GM23248 (cell line): ENCODE measurements at regions not wholly inside any gene's neighbourhood (a gene's known extent, or its start where the extent isn't known, plus 50 kb on each side); places are given as distances from the start of the nearest gene placed in this dataset.
A peak's percentile ranks its signal among the peaks of the same experiment; 100 is the strongest.

ENCODE experiments used
- DNase-seq: peaks from one replicate; pipeline ENCODE4 v3.0.0-alpha.2; 2015
- H2AFZ ChIP-seq: fragments of 200-600 bp; sonication (generic); 2 replicates; pipeline ENCODE4 v1.6.1; 2016; ENCODE audit warnings: antibody characterized with exemption
- H3F3A ChIP-seq: fragments of 200-600 bp; sonication (generic); 2 replicates; pipeline ENCODE4 v1.6.1; 2016; ENCODE audit warnings: mild to moderate bottlenecking, antibody characterized with exemption, mixed run types; ENCODE audit not compliant: insufficient read depth
- H3K27ac ChIP-seq: fragments of 200-600 bp; sonication (generic); 2 replicates; pipeline ENCODE4 v1.5.1; 2016; ENCODE audit warnings: mild to moderate bottlenecking
- H3K27me3 ChIP-seq: fragments of 200-600 bp; sonication (generic); replicated peaks from 2 replicates; pipeline ENCODE4 v1.6.1; 2016; ENCODE audit warnings: mild to moderate bottlenecking; ENCODE audit not compliant: insufficient read depth
- H3K36me3 ChIP-seq: fragments of 200-600 bp; sonication (generic); 2 replicates; pipeline ENCODE4 v1.6.1; 2016; ENCODE audit warnings: low read depth, mild to moderate bottlenecking
- H3K4me1 ChIP-seq: fragments of 200-600 bp; sonication (generic); 2 replicates; pipeline ENCODE4 v1.6.1; 2016; ENCODE audit warnings: mild to moderate bottlenecking; ENCODE audit not compliant: insufficient read depth
- H3K4me2 ChIP-seq: fragments of 200-600 bp; sonication (generic); one replicate; pipeline ENCODE4 v1.6.1; 2016; ENCODE audit warnings: mild to moderate bottlenecking; ENCODE audit not compliant: unreplicated experiment
- H3K4me3 ChIP-seq: fragments of 200-600 bp; sonication (generic); 2 replicates; pipeline ENCODE4 v1.5.1; 2016; ENCODE audit warnings: mild to moderate bottlenecking
- H3K79me2 ChIP-seq: fragments of 200-600 bp; sonication (generic); 2 replicates; pipeline ENCODE4 v1.6.1; 2016; ENCODE audit warnings: mild to moderate bottlenecking; ENCODE audit not compliant: insufficient read depth
- H3K9ac ChIP-seq: fragments of 200-600 bp; sonication (generic); 2 replicates; pipeline ENCODE4 v1.6.1; 2016; ENCODE audit warnings: mild to moderate bottlenecking
- H3K9me2 ChIP-seq: fragments of 200-600 bp; sonication (generic); 2 replicates; pipeline ENCODE4 v1.6.1; 2016; ENCODE audit warnings: mixed run types, mild to moderate bottlenecking, moderate library complexity; ENCODE audit not compliant: insufficient read depth
- H3K9me3 ChIP-seq: fragments of 200-600 bp; sonication (generic); one replicate; pipeline ENCODE4 v1.6.1; 2017; ENCODE audit warnings: low read depth
- H4K20me1 ChIP-seq: fragments of 200-600 bp; sonication (generic); 2 replicates; pipeline ENCODE4 v1.6.0; 2016; ENCODE audit not compliant: insufficient read depth
- EZH2 ChIP-seq: fragments of 200-600 bp; sonication (generic); IDR thresholded peaks from 2 replicates; pipeline ENCODE4 v1.6.1; 2018; ENCODE audit warnings: antibody characterized with exemption, mild to moderate bottlenecking; ENCODE audit not compliant: insufficient read depth, poor library complexity, severe bottlenecking
- EZH2phosphoT487 ChIP-seq: fragments of 200-600 bp; sonication (generic); IDR thresholded peaks from 2 replicates; pipeline ENCODE4 v1.6.1; 2018; ENCODE audit warnings: antibody characterized with exemption, moderate library complexity, mild to moderate bottlenecking, low read depth; ENCODE audit not compliant: insufficient read depth
- WGBS, 2 experiments: methylation state at CpG; one replicate each; pipeline ENCODE4 v1.1.6; 2015 to 2017; ENCODE audit warnings: low lambda C conversion rate in 2 of 2, low coverage in 1 of 2; ENCODE audit errors: missing lambda C conversion rate in 2 of 2; 5-methylcytosine and 5-hydroxymethylcytosine counted together
- in situ Hi-C: fragments of 300-500 bp; cut with MboI; formaldehyde crosslinking; loops from 2 replicates; pipeline ENCODE4 v1.15.0; 2020

DNA sequence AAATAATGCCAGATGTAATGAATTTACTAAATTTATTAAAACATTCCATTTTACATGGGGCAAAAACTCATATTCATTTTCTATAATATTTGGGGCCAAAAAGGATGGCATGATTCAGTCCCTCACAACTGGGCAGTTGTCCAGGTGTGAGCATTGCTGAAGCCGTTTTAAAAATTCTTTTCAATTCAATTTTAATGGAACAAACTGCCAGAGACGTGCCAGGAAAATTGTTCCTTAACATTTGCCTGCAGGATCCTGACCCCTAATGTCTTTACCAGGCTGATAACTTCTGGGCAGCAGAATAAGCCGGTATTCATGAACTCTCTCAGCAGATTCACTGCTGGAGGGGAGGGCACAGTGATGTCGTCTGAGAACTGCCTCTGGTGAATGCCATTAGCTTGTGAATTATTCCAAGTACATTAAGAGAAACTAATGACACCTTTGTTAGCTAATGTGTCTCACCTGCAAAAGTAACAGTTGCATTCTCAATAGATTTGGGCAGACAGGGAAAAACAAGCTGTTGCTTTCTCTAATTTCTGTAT, 1445.1 kb upstream of the TENM3 start:
- Histone ChIP-seq H3K4me3 (no peak overlapping the region), H3K79me2 (no peaks in the 10 kb centered on the region), H3K9me3 (no peaks in the 10 kb centered on the region), H3K9ac (no peak overlapping the region), H3K27me3 (no peaks in the 10 kb centered on the region), H2AFZ (no peak overlapping the region), H3K27ac (no peak overlapping the region), H3F3A (no peaks in the 10 kb centered on the region), H3K36me3 (no peaks in the 10 kb centered on the region), H3K4me2 (no peak overlapping the region), H4K20me1 (no peaks in the 10 kb centered on the region), H3K4me1 (no peaks in the 10 kb centered on the region), H3K9me2 (no peaks in the 10 kb centered on the region)
- in situ Hi-C loops = no loop called here
- WGBS, 2 experiments = 2 to 3% methylated on average over 4 of the region's 4 CpGs
- no peak for TF ChIP-seq EZH2phosphoT487
- TF ChIP-seq EZH2 = no peak
- DNase-seq = peak; percentile 4

GRCh38 chr4:180799798-180800197, 1443.4 kb upstream of the TENM3 start:
- Histone ChIP-seq H3K9me2 (no peaks in the 10 kb centered on the region), H3K4me1 (no peaks in the 10 kb centered on the region), H3K79me2 (no peaks in the 10 kb centered on the region), H3K36me3 (no peaks in the 10 kb centered on the region), H3K27ac (no peak overlapping the region), H3K9me3 (no peaks in the 10 kb centered on the region), H3K9ac (no peak overlapping the region), H3K27me3 (no peaks in the 10 kb centered on the region), H3F3A (no peaks in the 10 kb centered on the region), H3K4me2 (no peak overlapping the region), H2AFZ (no peak overlapping the region), H4K20me1 (no peaks in the 10 kb centered on the region), H3K4me3 (no peak overlapping the region)
- in situ Hi-C loops = no loop called here
- 3 to 4% methylated on average over 5 of the region's 5 CpGs for WGBS, 2 experiments
- TF ChIP-seq EZH2 (no peak), EZH2phosphoT487 (no peak)
- DNase-seq = no peak

DNA sequence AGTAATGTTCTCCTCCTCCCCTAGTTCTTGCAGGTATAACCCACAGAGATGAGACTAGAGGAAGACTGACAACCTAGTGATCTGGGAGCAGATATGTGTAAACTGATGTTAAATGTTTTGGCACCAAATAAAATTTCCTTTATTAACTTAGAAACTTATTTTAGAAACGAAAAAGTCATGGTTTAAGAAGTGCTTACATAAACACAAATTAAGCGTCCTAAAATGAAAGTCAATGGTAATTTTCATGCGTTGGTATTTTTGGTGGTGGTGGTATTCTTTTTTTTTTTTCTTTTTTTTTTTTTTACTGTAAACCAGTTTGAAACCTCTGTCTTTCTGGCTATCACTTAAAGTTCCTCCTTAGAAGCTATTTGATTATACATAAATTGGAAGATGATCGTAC, 1438.1 kb upstream of the TENM3 start:
- WGBS, 2 experiments = 44 to 45% methylated on average over 4 of the region's 4 CpGs
- no peaks in the 10 kb centered on the region for H3K9me3 ChIP-seq
- H3K4me2 ChIP-seq = no peak overlapping the region
- no peaks in the 10 kb centered on the region for H3K4me1 ChIP-seq
- no peak overlapping the region for H3K4me3 ChIP-seq
- H3F3A ChIP-seq = no peaks in the 10 kb centered on the region
- TF ChIP-seq EZH2 = no peak
- TF ChIP-seq EZH2phosphoT487 = no peak
- no peak for DNase-seq
- no peaks in the 10 kb centered on the region for H3K79me2 ChIP-seq
- in situ Hi-C loops = no loop called here
- no peak overlapping the region for H2AFZ ChIP-seq
- no peaks in the 10 kb centered on the region for H3K9me2 ChIP-seq
- no peaks in the 10 kb centered on the region for H4K20me1 ChIP-seq
- H3K27ac ChIP-seq = no peak overlapping the region
- H3K36me3 ChIP-seq = no peaks in the 10 kb centered on the region
- no peaks in the 10 kb centered on the region for H3K27me3 ChIP-seq
- no peak overlapping the region for H3K9ac ChIP-seq

- Histone ChIP-seq H4K20me1 (no peaks in the 10 kb centered on the region), H3K36me3 (no peaks in the 10 kb centered on the region), H3K4me1 (no peaks in the 10 kb centered on the region), H3K9me3 (no peaks in the 10 kb centered on the region), H3K79me2 (no peaks in the 10 kb centered on the region), H3F3A (no peaks in the 10 kb centered on the region), H3K9me2 (no peaks in the 10 kb centered on the region), H3K27me3 (no peaks in the 10 kb centered on the region), H3K4me3 (no peak overlapping the region), H3K27ac (no peak overlapping the region), H3K4me2 (no peak overlapping the region), H3K9ac (no peak overlapping the region), H2AFZ (no peak overlapping the region)
- TF ChIP-seq EZH2phosphoT487 = no peak
- TF ChIP-seq EZH2 = no peak
- no peak for DNase-seq
- in situ Hi-C loops = no loop called here
- WGBS, 2 experiments = 16 to 23% methylated on average over 2 of the region's 2 CpGs
Measured at GRCh38 chr4:180808862-180809261, 1434.3 kb upstream of the TENM3 start.

DNA sequence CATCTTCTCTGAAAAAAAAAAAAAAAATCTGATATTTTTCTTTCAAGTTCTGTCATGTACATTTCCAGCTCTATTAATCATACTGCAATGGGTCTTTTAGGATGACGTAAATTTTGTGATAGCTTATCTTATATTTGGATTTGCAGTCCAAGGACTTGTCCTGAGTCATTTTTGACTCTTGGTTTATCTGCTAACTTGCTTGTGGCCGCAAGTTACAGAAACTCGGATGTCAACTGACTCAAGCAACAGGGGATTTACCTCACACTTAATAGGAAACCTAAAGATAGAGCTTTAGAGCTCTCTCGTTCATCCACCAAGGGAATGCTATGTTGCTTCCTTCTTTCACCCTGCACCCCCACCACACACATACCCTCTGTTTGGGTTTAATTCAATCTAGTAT, 1433.8 kb upstream of the TENM3 start:
- Histone ChIP-seq H3K9me3 (no peaks in the 10 kb centered on the region), H3K79me2 (no peaks in the 10 kb centered on the region), H3K27me3 (no peaks in the 10 kb centered on the region), H3K9me2 (no peaks in the 10 kb centered on the region), H2AFZ (no peak overlapping the region), H3K9ac (no peak overlapping the region), H4K20me1 (no peaks in the 10 kb centered on the region), H3K4me2 (no peak overlapping the region), H3K27ac (no peak overlapping the region), H3K4me1 (no peaks in the 10 kb centered on the region), H3K4me3 (no peak overlapping the region), H3K36me3 (no peaks in the 10 kb centered on the region), H3F3A (no peaks in the 10 kb centered on the region)
- 29 to 40% methylated on average over 4 of the region's 4 CpGs for WGBS, 2 experiments
- in situ Hi-C loops = no loop called here
- no peak for DNase-seq
- no peak for TF ChIP-seq EZH2
- TF ChIP-seq EZH2phosphoT487 = no peak
